Nephron progenitor cell (in vitro differentiated cells): ENCODE measurements at regions not wholly inside any gene's neighbourhood (a gene's known extent, or its start where the extent isn't known, plus 50 kb on each side); places are given as distances from the start of the nearest gene placed in this dataset.

Experiments used
- DNase-seq: peaks from one replicate; pipeline ENCODE4 v3.0.0; 2021
- H3K27ac Mint-ChIP-seq: 2 replicates; pipeline ENCODE4 v1.8.0; 2021; ENCODE audit warnings: mild to moderate bottlenecking, moderate library complexity, mixed read lengths
- H3K27me3 Mint-ChIP-seq: 2 replicates; pipeline ENCODE4 v1.8.0; 2021; ENCODE audit warnings: mild to moderate bottlenecking, low read depth, mixed read lengths; ENCODE audit not compliant: poor library complexity
- H3K36me3 Mint-ChIP-seq: 2 replicates; pipeline ENCODE4 v1.8.0; 2021; ENCODE audit warnings: low read depth, mixed read lengths
- H3K4me1 Mint-ChIP-seq: 2 replicates; pipeline ENCODE4 v1.8.0; 2021; ENCODE audit warnings: mixed read lengths
- H3K4me3 Mint-ChIP-seq: 2 replicates; pipeline ENCODE4 v1.8.0; 2021; ENCODE audit warnings: mild to moderate bottlenecking, moderate library complexity, mixed read lengths
- H3K9me3 Mint-ChIP-seq: 2 replicates; pipeline ENCODE4 v1.8.0; 2021; ENCODE audit warnings: mild to moderate bottlenecking, moderate library complexity, mixed read lengths
- TF ChIP-seq, protein P1 (sequence below): fragments of 200-600 bp; sonication (generic); IDR thresholded peaks from 2 replicates; pipeline ENCODE4 v1.5.0; 2021; ENCODE audit warnings: antibody characterized with exemption

GRCh38 chrX:40933706-40934425 is 151.4 kb upstream of the USP9X start:
- Mint-ChIP-seq H3K4me1 (peaks cover 18% of the 10 kb centered on the region), H3K4me3 (peak overlapping the region; percentile 7), H3K9me3 (peaks cover 35% of the 10 kb centered on the region), H3K36me3 (no peaks in the 10 kb centered on the region), H3K27ac (peak overlapping the region; percentile 73), H3K27me3 (peaks cover 2% of the 10 kb centered on the region)
- TF ChIP-seq, protein P1, sequence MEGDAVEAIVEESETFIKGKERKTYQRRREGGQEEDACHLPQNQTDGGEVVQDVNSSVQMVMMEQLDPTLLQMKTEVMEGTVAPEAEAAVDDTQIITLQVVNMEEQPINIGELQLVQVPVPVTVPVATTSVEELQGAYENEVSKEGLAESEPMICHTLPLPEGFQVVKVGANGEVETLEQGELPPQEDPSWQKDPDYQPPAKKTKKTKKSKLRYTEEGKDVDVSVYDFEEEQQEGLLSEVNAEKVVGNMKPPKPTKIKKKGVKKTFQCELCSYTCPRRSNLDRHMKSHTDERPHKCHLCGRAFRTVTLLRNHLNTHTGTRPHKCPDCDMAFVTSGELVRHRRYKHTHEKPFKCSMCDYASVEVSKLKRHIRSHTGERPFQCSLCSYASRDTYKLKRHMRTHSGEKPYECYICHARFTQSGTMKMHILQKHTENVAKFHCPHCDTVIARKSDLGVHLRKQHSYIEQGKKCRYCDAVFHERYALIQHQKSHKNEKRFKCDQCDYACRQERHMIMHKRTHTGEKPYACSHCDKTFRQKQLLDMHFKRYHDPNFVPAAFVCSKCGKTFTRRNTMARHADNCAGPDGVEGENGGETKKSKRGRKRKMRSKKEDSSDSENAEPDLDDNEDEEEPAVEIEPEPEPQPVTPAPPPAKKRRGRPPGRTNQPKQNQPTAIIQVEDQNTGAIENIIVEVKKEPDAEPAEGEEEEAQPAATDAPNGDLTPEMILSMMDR = no peak
- DNase-seq = no peak

- H3K27me3 Mint-ChIP-seq = peaks cover 3% of the 10 kb centered on the region
- no peak overlapping the region for H3K27ac Mint-ChIP-seq
- H3K36me3 Mint-ChIP-seq = no peaks in the 10 kb centered on the region
- peaks cover 18% of the 10 kb centered on the region for H3K4me1 Mint-ChIP-seq
- TF ChIP-seq, protein P1 = no peak
- H3K9me3 Mint-ChIP-seq = peaks cover 21% of the 10 kb centered on the region
- no peak overlapping the region for H3K4me3 Mint-ChIP-seq
- DNase-seq = no peak
These were observed 148.4 kb upstream of the USP9X start for GRCh38 chrX:40936827-40937226.

DNA sequence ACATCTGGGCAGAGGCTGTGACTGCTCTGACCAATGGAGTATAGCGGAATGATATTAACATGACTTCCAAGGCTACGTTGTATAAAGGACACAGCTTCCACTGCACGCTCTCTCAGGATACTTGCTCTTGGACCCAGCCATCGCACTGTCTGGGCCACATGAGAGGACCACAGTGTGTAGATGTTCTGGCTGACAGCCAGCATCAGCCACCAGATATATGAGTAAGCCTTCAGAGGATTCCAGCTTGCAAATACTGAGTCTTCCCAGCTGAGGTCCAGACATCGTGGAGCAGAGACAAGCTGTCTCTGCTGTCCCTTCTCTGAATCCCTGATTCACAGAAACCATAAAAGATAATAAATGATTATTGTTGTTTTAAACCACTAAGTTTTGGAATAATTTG is 146.8 kb upstream of the USP9X start:
- Mint-ChIP-seq H3K4me3 (no peak overlapping the region), H3K27ac (no peak overlapping the region), H3K27me3 (peaks cover 3% of the 10 kb centered on the region), H3K9me3 (peaks cover 27% of the 10 kb centered on the region), H3K36me3 (no peaks in the 10 kb centered on the region), H3K4me1 (peaks cover 12% of the 10 kb centered on the region)
- TF ChIP-seq, protein P1 = no peak
- no peak for DNase-seq

- no peak overlapping the region for H3K4me3 Mint-ChIP-seq
- H3K4me1 Mint-ChIP-seq = peaks cover 10% of the 10 kb centered on the region
- DNase-seq = no peak
- peaks cover 28% of the 10 kb centered on the region for H3K9me3 Mint-ChIP-seq
- H3K36me3 Mint-ChIP-seq = no peaks in the 10 kb centered on the region
- TF ChIP-seq, protein P1 = no peak
- H3K27ac Mint-ChIP-seq = no peak overlapping the region
- H3K27me3 Mint-ChIP-seq = peaks cover 7% of the 10 kb centered on the region
These were observed 142.1 kb upstream of the USP9X start for GRCh38 chrX:40943093-40943641.

- H3K9me3 Mint-ChIP-seq = peaks cover 44% of the 10 kb centered on the region
- H3K27ac Mint-ChIP-seq = peak overlapping the region; percentile 20
- no peaks in the 10 kb centered on the region for H3K36me3 Mint-ChIP-seq
- H3K27me3 Mint-ChIP-seq = peaks cover 4% of the 10 kb centered on the region
- TF ChIP-seq, protein P1 = no peak
- H3K4me1 Mint-ChIP-seq = peaks cover 10% of the 10 kb centered on the region
- no peak for DNase-seq
- H3K4me3 Mint-ChIP-seq = no peak overlapping the region
These were observed 139.9 kb upstream of the USP9X start for GRCh38 chrX:40945361-40945713.

DNA sequence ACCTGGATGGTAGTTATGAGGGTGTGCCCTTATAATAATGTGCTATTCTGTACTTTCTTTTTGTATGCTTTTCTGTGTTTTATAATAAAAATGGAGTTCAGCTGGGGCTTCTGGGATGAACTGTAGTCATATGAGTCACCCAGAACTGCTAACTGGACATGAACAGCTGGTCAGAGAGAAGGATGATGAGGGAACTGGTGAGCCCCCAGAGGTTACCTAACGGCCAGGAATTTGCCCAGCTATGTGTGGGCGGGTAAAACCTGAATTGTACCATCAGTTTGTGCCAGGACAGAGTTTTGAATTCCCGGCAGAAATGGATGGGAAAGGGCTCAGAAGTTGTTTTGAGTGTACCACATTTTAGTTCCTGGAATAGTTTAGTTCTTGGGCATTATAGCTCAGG is 138.0 kb upstream of the USP9X start:
- no peaks in the 10 kb centered on the region for H3K36me3 Mint-ChIP-seq
- peaks cover 52% of the 10 kb centered on the region for H3K9me3 Mint-ChIP-seq
- H3K27ac Mint-ChIP-seq = no peak overlapping the region
- peaks cover 10% of the 10 kb centered on the region for H3K4me1 Mint-ChIP-seq
- H3K27me3 Mint-ChIP-seq = peaks cover 10% of the 10 kb centered on the region
- TF ChIP-seq, protein P1 = no peak
- H3K4me3 Mint-ChIP-seq = no peak overlapping the region
- DNase-seq = no peak
